ENCODE measurements at regions not wholly inside any gene's neighbourhood (a gene's known extent, or its start where the extent isn't known, plus 50 kb on each side); places are given as distances from the start of the nearest gene placed in this dataset.

GRCh38 chr10:106511917-106512316 lies 652.6 kb downstream of the SORCS1 start:
- H3K9me3 Mint-ChIP-seq (ENCODE audit: insufficient read depth), result no peaks in the 10 kb centered on the region
- H3K4me1 Mint-ChIP-seq, result no peaks in the 10 kb centered on the region
- Histone ChIP-seq H3K4me3 (ENCODE audit: control extremely low read depth in 1 of 5, extremely low read depth in 1 of 5, insufficient read depth in 1 of 5, low read depth in 2 of 5, low read length in 4 of 5) (no peak overlapping the region), H3K9me3 (ENCODE audit: control extremely low read depth in 1 of 3, control insufficient read depth in 2 of 3, insufficient read depth in 1 of 3, low read length in 2 of 3) (no peaks in the 10 kb centered on the region), H3K36me3 (replicated peaks in 1 of 2; ENCODE audit: control extremely low read depth in 1 of 2, control insufficient read depth in 1 of 2, extremely low read depth in 1 of 2, insufficient read depth in 2 of 2, low read length in 1 of 2) (no peaks in the 10 kb centered on the region), H3K27me3 (replicated peaks in 1 of 4; ENCODE audit: control extremely low read depth in 1 of 4, control insufficient read depth in 3 of 4, insufficient read depth in 4 of 4, low read length in 3 of 4) (no peaks in the 10 kb centered on the region), H4K20me1 (ENCODE audit: control insufficient read depth, insufficient read depth, low read length, poor library complexity, severe bottlenecking) (no peaks in the 10 kb centered on the region), H3K9ac (ENCODE audit: low read length) (no peak overlapping the region), H3K79me2 (ENCODE audit: control insufficient read depth, insufficient read depth, low read length) (no peaks in the 10 kb centered on the region), H2AFZ (ENCODE audit: insufficient read depth, low read depth, low read length, poor library complexity, severe bottlenecking) (no peak overlapping the region), H3K27ac (ENCODE audit: low read length in 2 of 2) (no peak overlapping the region), H3K4me2 (replicated peaks; ENCODE audit: low read depth, low read length, poor library complexity, severe bottlenecking) (no peak overlapping the region), H3K4me1 (ENCODE audit: control insufficient read depth in 2 of 2, insufficient read depth in 2 of 2, low read length in 2 of 2) (no peaks in the 10 kb centered on the region)
- ChIA-PET POLR2A (no interaction called here), CTCF (no interaction called here)
- no peak for TF ChIP-seq EZH2 (IDR thresholded peaks at IDR 0.05; ENCODE audit: borderline replicate concordance, insufficient read depth, low read depth, low read length, poor library complexity, severe bottlenecking)
- TF ChIP-seq, protein P1, sequence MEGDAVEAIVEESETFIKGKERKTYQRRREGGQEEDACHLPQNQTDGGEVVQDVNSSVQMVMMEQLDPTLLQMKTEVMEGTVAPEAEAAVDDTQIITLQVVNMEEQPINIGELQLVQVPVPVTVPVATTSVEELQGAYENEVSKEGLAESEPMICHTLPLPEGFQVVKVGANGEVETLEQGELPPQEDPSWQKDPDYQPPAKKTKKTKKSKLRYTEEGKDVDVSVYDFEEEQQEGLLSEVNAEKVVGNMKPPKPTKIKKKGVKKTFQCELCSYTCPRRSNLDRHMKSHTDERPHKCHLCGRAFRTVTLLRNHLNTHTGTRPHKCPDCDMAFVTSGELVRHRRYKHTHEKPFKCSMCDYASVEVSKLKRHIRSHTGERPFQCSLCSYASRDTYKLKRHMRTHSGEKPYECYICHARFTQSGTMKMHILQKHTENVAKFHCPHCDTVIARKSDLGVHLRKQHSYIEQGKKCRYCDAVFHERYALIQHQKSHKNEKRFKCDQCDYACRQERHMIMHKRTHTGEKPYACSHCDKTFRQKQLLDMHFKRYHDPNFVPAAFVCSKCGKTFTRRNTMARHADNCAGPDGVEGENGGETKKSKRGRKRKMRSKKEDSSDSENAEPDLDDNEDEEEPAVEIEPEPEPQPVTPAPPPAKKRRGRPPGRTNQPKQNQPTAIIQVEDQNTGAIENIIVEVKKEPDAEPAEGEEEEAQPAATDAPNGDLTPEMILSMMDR (IDR thresholded peaks at IDR 0.05), result no peak
- no peak overlapping the region for H3K4me3 Mint-ChIP-seq
- WGBS (ENCODE audit: insufficient coverage), result no CpG with 5 or more reads among the region's 3 CpGs
- DNase-seq (no peak), ATAC-seq (ENCODE audit: low read depth) (no peak)
- no peaks in the 10 kb centered on the region for H3K27me3 Mint-ChIP-seq
- intact Hi-C loops (cut with micrococcal nuclease), result no loop called here
- no peak overlapping the region for H3K27ac Mint-ChIP-seq

GRCh38 chr10:106508950-106509349 lies 655.6 kb downstream of the SORCS1 start:
- TF ChIP-seq, protein P1 (IDR thresholded peaks at IDR 0.05), result no peak
- no peak for TF ChIP-seq EZH2 (IDR thresholded peaks at IDR 0.05; ENCODE audit: borderline replicate concordance, insufficient read depth, low read depth, low read length, poor library complexity, severe bottlenecking)
- H4K20me1 ChIP-seq (ENCODE audit: control insufficient read depth, insufficient read depth, low read length, poor library complexity, severe bottlenecking), result no peaks in the 10 kb centered on the region
- Mint-ChIP-seq H3K4me3 (no peak overlapping the region), H3K4me1 (no peaks in the 10 kb centered on the region), H3K9me3 (ENCODE audit: insufficient read depth) (peaks cover 3% of the 10 kb centered on the region), H3K27ac (no peak overlapping the region), H3K27me3 (no peaks in the 10 kb centered on the region)
- no peak for ATAC-seq (ENCODE audit: low read depth)
- H3K27ac ChIP-seq (ENCODE audit: low read length in 2 of 2), result no peak overlapping the region
- H3K4me2 ChIP-seq (replicated peaks; ENCODE audit: low read depth, low read length, poor library complexity, severe bottlenecking), result no peak overlapping the region
- H3K27me3 ChIP-seq (replicated peaks in 1 of 4; ENCODE audit: control extremely low read depth in 1 of 4, control insufficient read depth in 3 of 4, insufficient read depth in 4 of 4, low read length in 3 of 4), result no peaks in the 10 kb centered on the region
- H3K4me3 ChIP-seq (ENCODE audit: control extremely low read depth in 1 of 5, extremely low read depth in 1 of 5, insufficient read depth in 1 of 5, low read depth in 2 of 5, low read length in 4 of 5), result no peak overlapping the region
- no peaks in the 10 kb centered on the region for H3K79me2 ChIP-seq (ENCODE audit: control insufficient read depth, insufficient read depth, low read length)
- no peaks in the 10 kb centered on the region for H3K36me3 ChIP-seq (replicated peaks in 1 of 2; ENCODE audit: control extremely low read depth in 1 of 2, control insufficient read depth in 1 of 2, extremely low read depth in 1 of 2, insufficient read depth in 2 of 2, low read length in 1 of 2)
- ChIA-PET POLR2A (no interaction called here), CTCF (no interaction called here)
- DNase-seq, result no peak
- peaks cover 0 to 4% (median 0%) of the 10 kb centered on the region in 3 donors for H3K9me3 ChIP-seq (ENCODE audit: control extremely low read depth in 1 of 3, control insufficient read depth in 2 of 3, insufficient read depth in 1 of 3, low read length in 2 of 3)
- H3K9ac ChIP-seq (ENCODE audit: low read length), result no peak overlapping the region
- intact Hi-C loops (cut with micrococcal nuclease), result no loop called here
- no CpG with 5 or more reads among the region's 1 CpG for WGBS (ENCODE audit: insufficient coverage)
- H2AFZ ChIP-seq (ENCODE audit: insufficient read depth, low read depth, low read length, poor library complexity, severe bottlenecking), result no peak overlapping the region
- H3K4me1 ChIP-seq (ENCODE audit: control insufficient read depth in 2 of 2, insufficient read depth in 2 of 2, low read length in 2 of 2), result no peaks in the 10 kb centered on the region

Measured in B cell (primary cell).